GM18867 (cell line): ENCODE measurements at regions not wholly inside any gene's neighbourhood (a gene's known extent, or its start where the extent isn't known, plus 50 kb on each side); places are given as distances from the start of the nearest gene placed in this dataset.
"Not testable (repeated sequence)": the region's sequence is repeated elsewhere in the genome, so short reads cannot be mapped to it uniquely, and the experiment has no call there.

Experiments used
- ATAC-seq: cut with Tn5 transposase; IDR thresholded peaks from one replicate; pipeline ENCODE4 v1.9.1; 2021; ENCODE audit warnings: mild to moderate bottlenecking, moderate library complexity; ENCODE audit not compliant: unreplicated experiment

GRCh38 chr4:117661091-117662072 lies 372.9 kb upstream of the NDST3 start:
- ATAC-seq = no peak

DNA sequence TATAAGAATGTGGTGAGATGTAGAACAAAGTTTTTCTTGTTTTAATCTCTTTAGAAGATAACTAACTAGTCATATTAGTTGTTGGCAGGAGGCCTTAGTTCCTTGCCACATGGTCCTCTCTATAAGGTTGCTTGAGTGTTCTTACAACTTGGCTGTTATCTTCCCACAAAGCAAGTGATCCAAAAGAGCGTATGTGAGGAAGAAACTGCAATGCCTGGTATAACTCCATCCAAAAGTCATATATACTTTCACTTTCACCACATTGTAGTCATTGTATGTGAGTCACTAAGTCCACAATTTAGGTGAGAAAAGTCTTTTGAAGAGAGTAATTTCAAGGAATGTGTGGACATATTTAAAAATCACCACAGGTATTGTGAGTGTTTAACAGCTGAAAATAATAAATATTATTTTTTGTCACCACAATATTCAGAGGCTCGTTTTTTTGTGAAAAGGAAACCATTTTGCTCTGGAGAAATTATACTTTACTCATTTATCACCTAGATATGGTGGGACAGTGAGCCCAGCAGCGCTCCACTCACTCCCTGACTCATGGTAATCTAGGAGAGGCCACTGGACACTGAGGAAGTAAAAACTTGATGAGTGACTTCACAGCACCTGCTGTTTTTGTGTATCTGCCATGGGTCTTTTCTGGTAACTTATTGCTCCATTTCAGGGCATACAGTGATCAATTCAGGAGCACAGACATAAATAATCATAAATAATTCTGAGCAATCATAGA lies 369.4 kb upstream of the NDST3 start:
- ATAC-seq = no peak

DNA sequence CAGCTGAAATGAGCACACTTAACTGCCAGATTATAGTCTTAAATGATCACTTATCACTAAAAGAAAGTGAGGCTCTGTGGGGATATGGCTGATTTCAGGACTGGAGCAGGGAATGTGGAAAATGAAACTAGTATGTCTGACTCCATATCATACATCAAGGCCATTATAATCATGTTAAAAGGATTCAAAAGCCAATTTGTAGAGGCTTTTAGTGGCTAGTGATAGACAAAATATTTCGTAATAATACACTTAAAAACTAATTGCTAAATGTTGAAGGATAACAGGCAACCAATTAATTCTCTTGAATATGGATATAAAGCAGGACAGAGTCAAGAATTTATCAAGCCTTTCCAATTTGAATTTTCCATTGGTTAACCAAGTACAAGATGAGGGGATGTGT lies 358.1 kb upstream of the NDST3 start:
- no peak for ATAC-seq

GRCh38 chr4:117678861-117679260 lies 355.4 kb upstream of the NDST3 start:
- no peak for ATAC-seq

DNA sequence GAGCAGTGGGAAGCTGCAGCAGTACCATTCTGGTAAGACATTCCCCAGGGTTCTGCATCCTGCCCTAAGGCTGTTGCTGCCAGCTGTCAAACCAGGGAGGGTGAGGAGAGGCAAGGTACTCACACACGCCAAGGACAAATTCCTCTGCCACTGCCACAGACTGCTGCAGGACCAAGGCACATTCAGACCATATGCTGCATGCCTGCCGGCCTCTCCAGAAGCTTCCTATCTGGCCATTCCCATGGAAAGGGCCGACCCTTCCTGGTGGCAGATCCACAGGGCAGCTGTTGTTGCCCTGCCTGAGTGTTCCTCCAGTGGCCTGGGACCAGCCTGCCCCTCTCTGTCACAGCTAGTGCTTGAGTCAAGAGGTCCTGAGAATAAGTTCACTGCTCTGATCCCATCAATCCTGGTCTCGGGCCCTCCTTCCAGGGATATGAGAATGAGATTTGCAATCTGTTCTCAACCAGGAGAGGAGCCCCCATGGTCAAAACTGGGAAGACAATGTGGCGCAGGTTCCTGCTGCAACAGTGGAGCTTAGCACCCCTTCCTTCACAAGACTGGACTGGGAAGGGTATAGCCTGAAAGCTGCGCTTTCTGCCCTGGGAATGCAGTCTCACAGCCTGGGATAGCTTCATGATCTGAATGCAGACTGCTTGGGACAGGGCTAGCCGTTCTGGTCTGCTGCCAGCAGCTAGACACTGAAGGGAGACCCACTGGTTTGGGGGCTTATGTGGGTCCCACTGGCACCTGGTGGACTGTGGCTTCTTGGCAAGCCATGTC lies 342.5 kb upstream of the NDST3 start:
- no peak for ATAC-seq

GRCh38 chr4:117692538-117692937 lies 341.7 kb upstream of the NDST3 start:
- ATAC-seq = no peak

DNA sequence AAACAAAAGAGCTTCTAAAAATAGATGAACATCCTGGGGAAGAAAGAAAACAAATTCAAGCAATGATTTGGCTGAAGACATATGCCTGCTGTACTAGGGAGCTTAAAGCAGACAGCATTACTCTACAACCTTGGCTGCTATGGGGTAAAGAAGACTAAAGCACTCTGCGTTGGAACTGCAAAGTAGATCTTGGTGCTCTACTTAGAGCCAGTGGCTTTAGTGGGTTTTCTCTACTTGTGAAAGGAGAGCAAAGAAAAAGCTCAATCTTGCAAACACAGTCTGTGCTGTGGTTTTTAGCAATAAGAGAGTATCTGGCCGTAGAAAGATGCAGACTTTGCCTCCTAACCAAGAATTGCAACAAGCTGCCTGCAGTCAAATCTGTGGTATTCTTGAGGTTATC lies 334.7 kb upstream of the NDST3 start:
- no peak for ATAC-seq

DNA sequence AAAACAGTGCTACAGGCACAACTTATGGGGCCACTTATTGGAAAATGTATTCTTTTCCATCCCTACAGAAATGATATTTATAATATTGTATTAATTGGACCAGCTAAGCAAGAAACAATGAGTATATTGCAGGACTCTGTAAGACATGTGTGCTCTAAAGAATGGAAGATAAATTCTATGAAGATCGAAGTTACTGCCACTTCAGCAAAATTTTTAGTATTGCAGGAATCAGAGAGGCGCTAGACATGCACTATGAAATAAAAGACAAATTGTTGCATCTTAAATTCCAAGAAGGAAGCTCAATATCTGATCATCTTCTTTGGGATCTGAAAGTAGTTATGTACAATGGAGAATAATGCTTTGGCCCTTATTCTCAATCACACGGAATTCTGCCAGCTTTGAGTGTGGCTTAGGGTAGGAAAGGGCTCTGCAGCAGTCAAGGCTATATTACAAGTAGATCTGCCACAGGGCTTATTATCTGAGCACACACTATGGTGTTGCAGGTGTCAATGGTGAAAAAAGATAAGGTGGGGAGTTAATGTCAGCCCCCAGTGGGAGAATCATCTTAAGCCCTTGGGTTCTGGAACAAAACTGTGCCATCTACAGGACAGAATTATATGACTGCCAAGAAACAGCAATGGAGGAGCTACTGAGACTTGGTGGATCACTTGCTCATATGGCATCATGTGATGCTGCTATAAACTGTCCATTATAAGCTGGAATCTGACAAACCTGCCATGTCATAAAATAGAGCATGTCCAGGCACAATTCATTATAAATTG lies 334.0 kb upstream of the NDST3 start:
- ATAC-seq = peak; percentile 75

DNA sequence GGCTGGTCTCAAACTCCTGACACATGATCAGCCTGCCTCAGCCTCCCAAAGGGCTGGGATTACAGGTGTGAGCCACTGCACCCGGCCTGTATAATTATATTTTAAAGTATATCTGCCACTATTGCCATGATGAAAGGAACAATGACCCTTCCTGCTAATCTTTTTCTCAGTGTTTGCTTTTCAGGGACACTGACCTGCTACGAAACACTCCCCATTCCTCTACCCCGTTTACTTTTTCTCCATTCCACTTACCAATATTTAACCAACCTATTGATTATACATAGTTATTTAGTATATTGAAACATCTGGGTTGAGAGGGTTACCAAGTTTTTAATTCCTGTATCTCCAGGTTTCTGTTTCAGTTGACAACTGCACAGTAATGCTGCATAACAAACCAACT lies 331.9 kb upstream of the NDST3 start:
- ATAC-seq = no peak

GRCh38 chr4:117704721-117705120 lies 329.6 kb upstream of the NDST3 start:
- no peak for ATAC-seq

DNA sequence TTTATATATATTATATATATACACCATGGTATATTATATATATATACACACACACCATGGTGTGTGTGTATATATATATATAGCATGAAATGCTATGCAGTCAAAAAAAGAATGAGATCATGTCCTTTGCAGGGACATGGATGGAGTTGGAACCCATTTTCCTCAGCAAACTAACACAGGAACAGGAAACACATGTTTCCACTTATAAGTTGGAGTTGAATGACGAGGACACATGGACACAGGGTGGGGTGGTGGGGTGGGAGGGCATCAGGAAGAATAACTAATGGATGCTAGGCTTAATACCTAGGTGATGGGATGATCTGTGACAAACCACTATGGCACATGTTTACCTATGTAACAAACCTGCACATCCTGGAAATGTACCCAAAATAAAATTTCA lies 293.6 kb upstream of the NDST3 start:
- no peak for ATAC-seq

GRCh38 chr4:117745379-117745778 lies 288.9 kb upstream of the NDST3 start:
- ATAC-seq = not testable (repeated sequence)

- ATAC-seq = no peak
Measured at GRCh38 chr4:117755438-117755837, 278.8 kb upstream of the NDST3 start.

DNA sequence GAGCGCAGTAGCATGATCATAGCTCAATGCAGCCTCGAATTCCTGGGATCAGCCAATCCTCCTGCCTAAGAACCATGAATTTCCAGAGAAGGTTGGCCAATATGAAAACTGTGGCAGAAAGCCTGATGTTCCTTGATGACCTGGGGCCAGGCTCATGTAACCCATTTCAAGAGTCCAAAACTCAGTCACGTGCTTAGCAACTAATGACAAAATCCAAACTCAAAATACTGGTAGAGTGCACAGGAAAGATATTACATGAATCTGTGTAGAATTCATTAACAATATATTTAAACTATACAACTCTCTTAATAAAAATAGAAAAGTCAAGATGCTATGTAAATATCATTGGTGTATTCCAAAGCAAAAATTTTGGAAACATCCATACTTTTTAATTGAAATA lies 265.7 kb upstream of the NDST3 start:
- ATAC-seq = no peak

- no peak for ATAC-seq
Measured at GRCh38 chr4:117770269-117771102, 263.8 kb upstream of the NDST3 start.

GRCh38 chr4:117771647-117772337 lies 262.5 kb upstream of the NDST3 start:
- ATAC-seq = no peak

DNA sequence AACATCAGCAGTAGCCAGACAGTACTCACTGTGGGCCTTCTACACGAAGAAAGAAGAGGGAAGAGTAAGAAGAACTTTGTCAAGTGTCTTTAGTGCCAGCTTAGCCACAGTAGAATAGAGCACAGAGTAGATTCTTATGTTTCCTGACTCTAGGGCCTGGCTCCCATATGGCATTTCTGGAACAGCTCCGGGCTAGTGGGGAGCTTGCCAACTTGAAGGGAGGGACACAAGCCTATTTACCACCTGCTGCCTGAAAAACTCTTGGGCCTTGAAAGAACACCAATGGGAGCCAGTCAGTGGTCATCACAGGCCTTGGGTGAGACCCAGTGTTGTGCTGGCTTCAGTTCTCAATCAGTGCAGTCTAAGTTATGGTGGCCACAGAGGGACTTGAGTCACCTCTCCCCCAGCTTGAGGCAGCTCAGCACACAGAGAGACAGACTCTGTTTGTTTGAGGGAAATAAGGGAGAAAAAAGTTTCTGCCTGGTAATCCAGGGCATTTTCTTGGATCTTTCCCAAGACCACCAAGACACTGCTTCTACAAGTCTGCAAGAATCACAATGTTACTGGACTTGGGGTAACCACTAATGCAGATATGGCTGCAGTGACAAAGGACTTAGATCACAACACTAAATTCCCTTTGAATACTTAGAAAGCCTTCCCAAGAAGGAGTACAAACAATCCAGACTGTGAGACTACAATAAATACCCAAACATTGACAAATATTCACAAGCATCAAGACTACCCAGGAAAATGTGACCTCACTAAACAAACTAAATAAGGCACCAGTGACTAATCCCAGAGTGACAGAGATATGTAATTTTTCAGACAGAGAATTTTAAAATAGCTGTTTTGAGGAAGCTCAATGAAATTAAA lies 261.0 kb upstream of the NDST3 start:
- ATAC-seq = no peak

DNA sequence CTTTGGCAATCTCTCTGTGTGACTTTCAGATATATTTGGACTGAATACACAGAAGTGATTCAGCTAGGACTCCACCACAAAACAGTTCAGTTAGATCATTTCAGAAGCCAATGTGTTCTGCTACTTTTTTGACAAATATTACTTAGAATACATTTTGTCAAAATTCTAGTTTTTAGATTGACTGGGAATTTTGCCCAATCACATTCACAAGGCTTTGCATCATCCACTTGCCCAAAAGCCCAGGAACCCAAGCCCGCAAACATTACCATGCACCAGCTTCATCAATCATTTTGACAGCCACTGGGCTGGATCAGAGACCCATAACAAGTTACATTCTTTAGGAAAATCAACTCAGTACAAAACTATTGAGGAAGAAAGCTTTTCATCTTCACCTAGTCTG lies 256.6 kb upstream of the NDST3 start:
- no peak for ATAC-seq
